ENCODE measurements at regions not wholly inside any gene's neighbourhood (a gene's known extent, or its start where the extent isn't known, plus 50 kb on each side); places are given as distances from the start of the nearest gene placed in this dataset.

GRCh38 chr3:66603151-66603611 is 102.4 kb upstream of the LRIG1 start:
- ATAC-seq (replicated peaks), result no peak
- no peak overlapping the region for H3K4me3 Mint-ChIP-seq
- H3K27me3 Mint-ChIP-seq, result peaks cover 37 to 51% of the 10 kb centered on the region in 2 donors

GRCh38 chr3:66604481-66604880 is 103.7 kb upstream of the LRIG1 start:
- Mint-ChIP-seq H3K9me3 (peaks cover 0 to 4% of the 10 kb centered on the region in 2 donors), H3K27me3 (peaks cover 41 to 56% of the 10 kb centered on the region in 2 donors), H3K4me3 (no peak overlapping the region), H3K4me1 (peaks cover 0 to 5% of the 10 kb centered on the region in 2 donors), H3K27ac (no peak overlapping the region), H3K36me3 (no peaks in the 10 kb centered on the region)
- DNase-seq (no peak), ATAC-seq (replicated peaks) (no peak)

More at GRCh38 chr3:66603151-66603611, 102.4 kb upstream of the LRIG1 start:
- H3K9me3 Mint-ChIP-seq, result no peaks in the 10 kb centered on the region
- no peak for DNase-seq
- H3K27ac Mint-ChIP-seq, result no peak overlapping the region
- H3K4me1 Mint-ChIP-seq, result peaks cover 0 to 5% of the 10 kb centered on the region in 2 donors
- no peaks in the 10 kb centered on the region for H3K36me3 Mint-ChIP-seq

- no peaks in the 10 kb centered on the region for H3K36me3 Mint-ChIP-seq
- ATAC-seq (replicated peaks) (no peak), DNase-seq (no peak)
- H3K4me1 Mint-ChIP-seq, result peaks cover 0 to 5% of the 10 kb centered on the region in 2 donors
- peaks cover 0 to 4% of the 10 kb centered on the region in 2 donors for H3K9me3 Mint-ChIP-seq
- H3K27ac Mint-ChIP-seq, result no peak overlapping the region
- no peak overlapping the region for H3K4me3 Mint-ChIP-seq
- peaks cover 37 to 59% of the 10 kb centered on the region in 2 donors for H3K27me3 Mint-ChIP-seq
Measured at GRCh38 chr3:66606126-66606525, 105.3 kb upstream of the LRIG1 start.

- Mint-ChIP-seq H3K9me3 (peaks cover 0 to 4% of the 10 kb centered on the region in 2 donors), H3K27me3 (peaks cover 41 to 61% of the 10 kb centered on the region in 2 donors), H3K36me3 (no peaks in the 10 kb centered on the region), H3K4me1 (peaks cover 0 to 5% of the 10 kb centered on the region in 2 donors), H3K27ac (no peak overlapping the region), H3K4me3 (no peak overlapping the region)
- no peak for ATAC-seq (replicated peaks)
- no peak for DNase-seq
Measured at GRCh38 chr3:66606868-66607267, 106.0 kb upstream of the LRIG1 start.

GRCh38 chr3:66609660-66610561 is 109.1 kb upstream of the LRIG1 start:
- H3K4me1 Mint-ChIP-seq, result no peaks in the 10 kb centered on the region
- peaks cover 34 to 56% of the 10 kb centered on the region in 2 donors for H3K27me3 Mint-ChIP-seq
- ATAC-seq (replicated peaks) (no peak), DNase-seq (no peak)
- H3K4me3 Mint-ChIP-seq, result no peak overlapping the region
- H3K36me3 Mint-ChIP-seq, result no peaks in the 10 kb centered on the region
- peaks cover 0 to 4% of the 10 kb centered on the region in 2 donors for H3K9me3 Mint-ChIP-seq
- H3K27ac Mint-ChIP-seq, result no peak overlapping the region

GRCh38 chr3:66610562-66610909 is 109.7 kb upstream of the LRIG1 start:
- Mint-ChIP-seq H3K27ac (no peak overlapping the region), H3K36me3 (no peaks in the 10 kb centered on the region), H3K4me1 (no peaks in the 10 kb centered on the region), H3K4me3 (no peak overlapping the region), H3K9me3 (peaks cover 0 to 4% of the 10 kb centered on the region in 2 donors), H3K27me3 (peaks cover 34 to 56% of the 10 kb centered on the region in 2 donors)
- ATAC-seq (replicated peaks) (no peak), DNase-seq (no peak)

GRCh38 chr3:66615643-66616301 is 115.0 kb upstream of the LRIG1 start:
- DNase-seq, result no peak
- no peak overlapping the region for H3K27ac Mint-ChIP-seq
- H3K9me3 Mint-ChIP-seq, result no peaks in the 10 kb centered on the region
- no peaks in the 10 kb centered on the region for H3K4me1 Mint-ChIP-seq
- H3K4me3 Mint-ChIP-seq, result no peak overlapping the region
- H3K27me3 Mint-ChIP-seq, result peaks cover 14 to 31% of the 10 kb centered on the region in 2 donors
- no peak for ATAC-seq (replicated peaks)
- H3K36me3 Mint-ChIP-seq, result no peaks in the 10 kb centered on the region

- Mint-ChIP-seq H3K27ac (no peak overlapping the region), H3K36me3 (no peaks in the 10 kb centered on the region), H3K4me1 (no peaks in the 10 kb centered on the region), H3K4me3 (no peak overlapping the region), H3K27me3 (peaks cover 10 to 21% of the 10 kb centered on the region in 2 donors), H3K9me3 (no peaks in the 10 kb centered on the region)
- ATAC-seq (replicated peaks) (no peak), DNase-seq (no peak)
Measured at GRCh38 chr3:66617351-66617750, 116.5 kb upstream of the LRIG1 start.

- H3K4me3 Mint-ChIP-seq, result no peak overlapping the region
- no peaks in the 10 kb centered on the region for H3K4me1 Mint-ChIP-seq
- ATAC-seq (replicated peaks), result no peak
- no peaks in the 10 kb centered on the region for H3K9me3 Mint-ChIP-seq
- no peak overlapping the region for H3K27ac Mint-ChIP-seq
- peaks cover 4 to 14% of the 10 kb centered on the region in 2 donors for H3K27me3 Mint-ChIP-seq
- no peaks in the 10 kb centered on the region for H3K36me3 Mint-ChIP-seq
- no peak for DNase-seq
Measured at GRCh38 chr3:66618066-66618465, 117.2 kb upstream of the LRIG1 start.

GRCh38 chr3:66620296-66620695 is 119.5 kb upstream of the LRIG1 start:
- no peaks in the 10 kb centered on the region for H3K9me3 Mint-ChIP-seq
- H3K27me3 Mint-ChIP-seq, result peaks cover 0 to 9% of the 10 kb centered on the region in 2 donors
- H3K4me1 Mint-ChIP-seq, result no peaks in the 10 kb centered on the region
- ATAC-seq (replicated peaks) (no peak), DNase-seq (no peak)
- H3K27ac Mint-ChIP-seq, result no peak overlapping the region
- H3K4me3 Mint-ChIP-seq, result no peak overlapping the region
- no peaks in the 10 kb centered on the region for H3K36me3 Mint-ChIP-seq

- Mint-ChIP-seq H3K9me3 (no peaks in the 10 kb centered on the region), H3K4me3 (no peak overlapping the region), H3K27me3 (peaks cover 0 to 9% of the 10 kb centered on the region in 2 donors), H3K36me3 (no peaks in the 10 kb centered on the region), H3K27ac (no peak overlapping the region), H3K4me1 (no peaks in the 10 kb centered on the region)
- ATAC-seq (replicated peaks), result no peak
- no peak for DNase-seq
Measured at GRCh38 chr3:66622756-66623457, 122.1 kb upstream of the LRIG1 start.

- Mint-ChIP-seq H3K9me3 (no peaks in the 10 kb centered on the region), H3K27ac (no peak overlapping the region), H3K27me3 (peaks cover 0 to 2% of the 10 kb centered on the region in 2 donors), H3K4me3 (no peak overlapping the region), H3K4me1 (no peaks in the 10 kb centered on the region), H3K36me3 (no peaks in the 10 kb centered on the region)
- DNase-seq (no peak), ATAC-seq (replicated peaks) (no peak)
Measured at GRCh38 chr3:66625505-66626216, 124.8 kb upstream of the LRIG1 start.

- H3K4me1 Mint-ChIP-seq, result no peaks in the 10 kb centered on the region
- H3K27ac Mint-ChIP-seq, result no peak overlapping the region
- DNase-seq (no peak), ATAC-seq (replicated peaks) (no peak)
- H3K27me3 Mint-ChIP-seq, result peaks cover 4 to 13% of the 10 kb centered on the region in 2 donors
- no peaks in the 10 kb centered on the region for H3K36me3 Mint-ChIP-seq
- no peaks in the 10 kb centered on the region for H3K9me3 Mint-ChIP-seq
- no peak overlapping the region for H3K4me3 Mint-ChIP-seq
Measured at GRCh38 chr3:66629150-66629981, 128.5 kb upstream of the LRIG1 start.
